ENCODE measurements at regions not wholly inside any gene's neighbourhood (a gene's known extent, or its start where the extent isn't known, plus 50 kb on each side); places are given as distances from the start of the nearest gene placed in this dataset.

DNA sequence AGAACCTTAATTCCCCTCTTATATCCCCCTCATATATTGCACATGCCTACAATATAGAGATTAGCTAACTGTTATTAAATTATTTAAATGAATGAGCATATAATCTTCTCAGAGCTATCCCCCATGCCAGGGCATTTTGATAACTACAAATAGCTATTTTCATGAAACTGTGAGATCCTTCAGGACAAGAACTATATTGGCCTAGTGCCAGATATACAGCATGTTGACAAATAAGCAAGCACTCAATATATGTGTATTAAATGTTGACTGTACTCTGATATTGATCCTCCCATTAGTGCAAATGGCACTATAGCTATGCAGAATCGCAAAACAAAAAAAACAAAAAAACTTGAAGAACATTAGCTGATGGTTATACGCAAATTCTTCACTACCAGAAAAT lies 134.1 kb upstream of the OTX2 start:
- H3K27me3 ChIP-seq (replicated peaks in 1 of 7): peaks cover 0 to 10% (median 0%) of the 10 kb centered on the region in 7 donors
- intact Hi-C loops (cut with DNase I; ENCODE audit: low total_unique reads): no loop called here

DNA sequence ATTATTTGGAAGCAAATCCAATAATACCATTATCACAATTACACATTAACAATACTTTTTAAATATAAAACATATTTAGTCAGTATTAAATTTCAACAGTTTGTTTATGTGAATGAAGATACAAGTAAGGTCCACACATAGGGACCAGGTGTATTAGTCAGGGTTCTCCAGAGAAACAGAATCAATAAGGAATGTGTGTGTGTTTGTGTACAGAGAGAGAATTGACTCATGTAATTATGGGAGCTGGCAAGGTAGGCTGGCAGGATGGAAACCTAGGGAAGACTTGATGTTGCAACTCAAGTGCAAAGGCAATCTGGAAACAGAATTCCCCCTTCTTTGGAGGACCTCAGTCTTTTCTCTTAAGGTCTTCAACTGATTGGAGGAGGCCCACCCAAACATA lies 123.2 kb upstream of the OTX2 start:
- DNase-seq: no peak
- Histone ChIP-seq H3K4me1 (no peaks in the 10 kb centered on the region), H3K36me3 (no peaks in the 10 kb centered on the region), H3K27ac (no peak overlapping the region), H3K27me3 (replicated peaks in 1 of 7) (no peaks in the 10 kb centered on the region), H3K4me3 (no peak overlapping the region), H3K9me3 (no peaks in the 10 kb centered on the region)
- TF ChIP-seq, protein P1, sequence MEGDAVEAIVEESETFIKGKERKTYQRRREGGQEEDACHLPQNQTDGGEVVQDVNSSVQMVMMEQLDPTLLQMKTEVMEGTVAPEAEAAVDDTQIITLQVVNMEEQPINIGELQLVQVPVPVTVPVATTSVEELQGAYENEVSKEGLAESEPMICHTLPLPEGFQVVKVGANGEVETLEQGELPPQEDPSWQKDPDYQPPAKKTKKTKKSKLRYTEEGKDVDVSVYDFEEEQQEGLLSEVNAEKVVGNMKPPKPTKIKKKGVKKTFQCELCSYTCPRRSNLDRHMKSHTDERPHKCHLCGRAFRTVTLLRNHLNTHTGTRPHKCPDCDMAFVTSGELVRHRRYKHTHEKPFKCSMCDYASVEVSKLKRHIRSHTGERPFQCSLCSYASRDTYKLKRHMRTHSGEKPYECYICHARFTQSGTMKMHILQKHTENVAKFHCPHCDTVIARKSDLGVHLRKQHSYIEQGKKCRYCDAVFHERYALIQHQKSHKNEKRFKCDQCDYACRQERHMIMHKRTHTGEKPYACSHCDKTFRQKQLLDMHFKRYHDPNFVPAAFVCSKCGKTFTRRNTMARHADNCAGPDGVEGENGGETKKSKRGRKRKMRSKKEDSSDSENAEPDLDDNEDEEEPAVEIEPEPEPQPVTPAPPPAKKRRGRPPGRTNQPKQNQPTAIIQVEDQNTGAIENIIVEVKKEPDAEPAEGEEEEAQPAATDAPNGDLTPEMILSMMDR (IDR thresholded peaks at IDR 0.05 in 8 of 11, conservative IDR thresholded peaks at IDR 0.05 in 3 of 11): no peak
- TF ChIP-seq POLR2A (IDR thresholded peaks at IDR 0.05): no peak
- no peak for TF ChIP-seq POLR2AphosphoS5 (IDR thresholded peaks at IDR 0.05)
- intact Hi-C loops (cut with DNase I; ENCODE audit: low total_unique reads): no loop called here

More for the DNA sequence above, 134.1 kb upstream of the OTX2 start:
- Histone ChIP-seq H3K9me3 (peaks cover 0 to 12% (median 0%) of the 10 kb centered on the region in 8 donors), H3K4me3 (no peak overlapping the region), H3K36me3 (no peaks in the 10 kb centered on the region), H3K4me1 (no peaks in the 10 kb centered on the region), H3K27ac (no peak overlapping the region)
- 86 to 96% (median 91%) methylated on average over 2 of the region's 2 CpGs for WGBS, 5 donors
- no peak for DNase-seq
- TF ChIP-seq POLR2A (IDR thresholded peaks at IDR 0.05) (no peak), POLR2AphosphoS5 (IDR thresholded peaks at IDR 0.05) (no peak)
- TF ChIP-seq, protein P1 (IDR thresholded peaks at IDR 0.05 in 8 of 11, conservative IDR thresholded peaks at IDR 0.05 in 3 of 11): no peak

DNA sequence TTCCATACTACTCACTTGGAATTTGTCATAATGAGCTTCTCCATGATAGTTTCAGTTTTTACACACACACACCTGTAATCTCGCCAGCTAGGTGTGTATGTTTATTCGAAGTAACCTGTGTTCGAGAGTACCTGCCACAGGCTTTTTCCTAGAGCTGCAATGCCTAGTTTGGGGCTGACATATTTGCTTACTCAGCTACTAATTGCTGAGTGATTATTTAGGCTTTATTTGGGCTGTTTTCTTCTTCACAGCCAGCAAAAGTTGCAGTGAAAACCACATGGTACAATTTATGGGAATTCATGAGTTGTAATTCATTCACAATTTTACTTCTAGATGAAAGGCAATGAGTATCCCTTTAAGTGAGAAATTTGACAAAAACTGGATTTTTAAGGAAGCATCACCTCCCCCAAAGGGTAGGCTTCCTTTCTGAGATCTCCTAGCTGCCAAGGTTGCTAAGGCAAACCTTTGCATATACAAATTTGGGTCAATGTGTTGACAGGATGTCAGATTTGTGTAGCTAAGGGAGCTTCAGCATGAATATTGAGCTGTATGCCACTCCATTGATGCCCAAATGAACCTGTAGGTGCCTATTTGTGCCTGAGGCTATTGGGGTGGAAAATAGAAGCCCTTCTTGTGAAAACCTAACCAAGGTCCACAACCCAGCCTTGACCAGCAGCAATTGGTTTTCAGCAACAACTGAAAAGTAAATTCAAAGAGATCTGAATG lies 108.7 kb upstream of the OTX2 start:
- H3K4me3 ChIP-seq: no peak overlapping the region
- 26 to 49% (median 41%) methylated on average over 3 of the region's 3 CpGs for WGBS, 5 donors

DNA sequence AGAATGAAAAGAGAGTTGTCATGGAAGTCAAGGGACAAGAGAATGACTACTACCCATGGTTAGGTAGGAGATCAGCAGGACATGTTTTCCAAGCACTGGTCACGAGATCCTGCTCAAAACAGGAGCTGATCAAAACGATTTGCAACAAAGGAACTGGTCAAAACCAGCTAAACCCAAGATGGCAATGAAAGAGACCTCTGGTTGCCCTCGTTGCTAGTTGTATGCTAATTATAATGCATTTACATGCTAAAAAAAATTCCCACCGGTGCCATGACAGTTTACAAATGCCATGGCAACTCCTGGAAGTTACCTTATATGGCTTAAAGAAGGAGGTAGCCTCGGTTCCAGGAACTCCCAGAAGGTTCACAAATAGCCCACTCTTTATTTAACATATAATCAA lies 95.0 kb upstream of the OTX2 start:
- no peaks in the 10 kb centered on the region for H3K9me3 ChIP-seq
- intact Hi-C loops (cut with DNase I; ENCODE audit: low total_unique reads): no loop called here
- no peak for DNase-seq
- no peak overlapping the region for H3K27ac ChIP-seq
- H3K4me1 ChIP-seq: no peaks in the 10 kb centered on the region
- no peak overlapping the region for H3K4me3 ChIP-seq
- no peaks in the 10 kb centered on the region for H3K36me3 ChIP-seq
- TF ChIP-seq, protein P1 (IDR thresholded peaks at IDR 0.05 in 8 of 11, conservative IDR thresholded peaks at IDR 0.05 in 3 of 11): no peak
- TF ChIP-seq POLR2A (IDR thresholded peaks at IDR 0.05) (no peak), POLR2AphosphoS5 (IDR thresholded peaks at IDR 0.05) (no peak)
- H3K27me3 ChIP-seq (replicated peaks in 1 of 7): no peaks in the 10 kb centered on the region
- WGBS, 5 donors: 25 to 31% (median 30%) methylated on average over 5 of the region's 5 CpGs

More for the DNA sequence above, 108.7 kb upstream of the OTX2 start:
- Histone ChIP-seq H3K9me3 (peaks cover 0 to 11% (median 7%) of the 10 kb centered on the region in 8 donors), H3K4me1 (no peaks in the 10 kb centered on the region), H3K27ac (no peak overlapping the region), H3K27me3 (replicated peaks in 1 of 7) (no peaks in the 10 kb centered on the region), H3K36me3 (no peaks in the 10 kb centered on the region)
- intact Hi-C loops (cut with DNase I; ENCODE audit: low total_unique reads): no loop called here
- no peak for TF ChIP-seq POLR2AphosphoS5 (IDR thresholded peaks at IDR 0.05)
- TF ChIP-seq POLR2A (IDR thresholded peaks at IDR 0.05): no peak
- TF ChIP-seq, protein P1 (IDR thresholded peaks at IDR 0.05 in 8 of 11, conservative IDR thresholded peaks at IDR 0.05 in 3 of 11): no peak
- DNase-seq: no peak

Data from spleen (tissue), 11 donors.